DMS153 (cell line): ENCODE measurements at regions not wholly inside any gene's neighbourhood (a gene's known extent, or its start where the extent isn't known, plus 50 kb on each side); places are given as distances from the start of the nearest gene placed in this dataset.

Experiments used
- DNase-seq: peaks from one replicate; lab custom pipeline; 2025; lab: John Stamatoyannopoulos, UW

DNA sequence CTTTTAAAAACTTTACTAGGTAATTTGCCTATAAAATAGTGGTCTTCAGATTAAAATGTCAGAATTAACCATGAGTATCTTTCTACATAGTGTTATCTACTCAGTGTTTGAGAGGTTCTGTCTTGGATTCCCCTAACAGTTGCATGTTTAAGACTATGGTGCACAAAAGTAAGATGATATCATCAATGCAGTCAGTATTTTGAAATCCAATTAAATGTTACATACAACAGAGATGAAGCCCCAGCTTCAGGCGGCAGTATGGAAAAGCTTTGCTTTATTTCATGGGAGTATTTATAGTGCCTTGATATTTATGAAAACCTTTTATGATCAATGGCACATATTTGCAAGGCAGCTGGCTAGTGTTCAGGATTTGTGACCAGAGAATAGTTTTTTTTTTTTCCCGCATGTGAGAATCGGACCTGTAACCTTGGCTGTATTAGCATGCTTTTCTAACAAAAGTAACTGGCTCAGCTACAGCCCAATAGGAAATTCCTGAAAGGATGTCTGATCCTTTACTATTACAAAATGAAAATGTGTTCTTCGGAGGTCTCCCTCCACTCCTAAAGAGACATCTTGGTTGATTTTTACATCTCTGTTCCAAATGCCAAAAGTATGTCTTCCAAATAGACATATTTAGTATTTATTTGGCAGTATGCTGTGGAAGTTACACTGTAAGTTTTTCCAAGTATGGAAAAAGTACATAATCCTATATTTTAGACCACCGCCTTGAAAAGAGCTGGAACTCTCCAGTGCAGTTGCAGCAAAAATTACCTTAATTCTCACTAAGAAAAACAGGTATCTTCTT lies 319.3 kb upstream of the UBE2E3 start:
- DNase-seq, result no peak

DNA sequence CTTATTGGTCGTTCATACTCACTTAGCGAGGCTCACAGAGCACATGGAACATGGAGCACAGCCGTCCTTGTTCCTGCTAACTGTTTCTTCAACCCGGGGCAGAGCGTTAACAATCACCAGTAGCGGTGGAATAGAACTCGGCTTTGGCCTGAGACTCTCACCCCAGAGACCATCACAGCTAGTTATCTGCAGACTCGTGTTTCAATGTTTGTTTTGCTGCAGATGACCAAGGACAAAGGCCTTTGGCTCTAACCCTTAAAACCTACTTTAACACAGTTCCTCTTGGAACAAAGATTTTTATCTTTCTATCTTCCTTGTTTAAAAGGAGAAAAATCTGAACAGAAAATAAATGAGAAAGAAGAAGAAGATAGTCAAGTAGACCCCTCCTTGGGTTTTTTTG lies 320.2 kb upstream of the UBE2E3 start:
- DNase-seq, result no peak

DNA sequence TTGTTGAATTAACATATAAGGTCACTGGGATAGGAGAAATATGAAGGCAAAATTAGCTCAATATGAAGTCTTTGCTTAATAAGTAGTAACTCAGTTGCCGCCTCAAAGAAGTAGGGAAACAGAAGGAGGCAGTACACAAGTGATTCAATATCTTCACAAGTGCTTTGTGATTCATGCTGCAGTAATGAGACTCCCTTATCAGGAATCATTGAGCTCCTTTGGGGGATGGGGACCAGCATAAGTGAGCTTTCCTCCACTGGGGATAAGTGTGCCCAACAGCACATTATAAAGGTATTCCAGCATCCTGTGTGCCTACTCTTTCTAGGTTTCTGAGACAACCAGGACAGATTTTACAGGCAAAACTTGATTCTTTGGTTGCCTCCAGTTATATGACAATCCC lies 323.4 kb upstream of the UBE2E3 start:
- no peak for DNase-seq

DNA sequence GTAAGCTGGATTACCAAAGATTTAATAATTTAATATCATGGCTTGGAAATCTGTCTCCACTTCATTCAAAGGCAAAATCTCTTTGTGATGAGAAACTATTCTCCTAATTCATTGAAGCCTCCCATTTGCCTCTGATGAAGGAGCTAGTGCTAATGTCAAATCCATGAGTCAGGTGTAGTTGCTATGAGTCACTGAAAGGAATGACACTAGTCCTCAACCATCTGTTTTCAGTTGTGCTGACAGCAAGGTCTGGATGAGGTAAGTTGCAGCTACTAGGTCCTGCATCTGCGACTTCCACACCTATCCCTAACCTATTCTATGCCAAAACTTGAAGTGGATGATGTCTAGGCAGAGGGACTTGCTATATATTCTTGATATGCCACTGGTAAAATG lies 324.0 kb upstream of the UBE2E3 start:
- DNase-seq, result no peak

DNA sequence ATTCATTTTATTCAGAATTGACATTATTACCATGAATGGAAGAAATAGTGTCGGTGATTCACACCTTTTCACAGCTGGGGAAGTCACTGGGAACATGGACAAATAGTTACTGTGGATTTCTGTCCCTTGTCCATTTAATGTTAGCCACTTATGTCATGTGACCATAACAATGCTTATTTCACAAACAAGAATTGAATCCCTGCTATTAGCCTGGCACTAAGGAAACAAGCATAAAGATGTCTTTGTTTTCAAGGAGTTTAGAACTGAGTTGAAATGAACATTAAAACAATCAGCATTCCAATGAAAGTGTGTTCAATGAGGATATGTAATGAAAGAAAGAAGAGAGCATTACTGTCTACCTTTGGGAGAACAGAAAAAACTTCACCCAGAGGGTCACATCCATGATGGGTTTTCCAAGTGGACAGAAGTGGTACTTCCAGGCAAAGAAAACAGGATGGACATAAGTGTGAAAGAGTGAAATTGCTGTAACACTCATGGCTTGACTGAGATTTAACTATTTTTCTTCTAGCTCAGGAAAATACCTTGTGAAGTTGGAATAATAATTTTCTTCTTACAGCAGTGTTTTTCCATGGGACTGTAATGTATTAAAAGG lies 324.5 kb upstream of the UBE2E3 start:
- DNase-seq, result no peak

DNA sequence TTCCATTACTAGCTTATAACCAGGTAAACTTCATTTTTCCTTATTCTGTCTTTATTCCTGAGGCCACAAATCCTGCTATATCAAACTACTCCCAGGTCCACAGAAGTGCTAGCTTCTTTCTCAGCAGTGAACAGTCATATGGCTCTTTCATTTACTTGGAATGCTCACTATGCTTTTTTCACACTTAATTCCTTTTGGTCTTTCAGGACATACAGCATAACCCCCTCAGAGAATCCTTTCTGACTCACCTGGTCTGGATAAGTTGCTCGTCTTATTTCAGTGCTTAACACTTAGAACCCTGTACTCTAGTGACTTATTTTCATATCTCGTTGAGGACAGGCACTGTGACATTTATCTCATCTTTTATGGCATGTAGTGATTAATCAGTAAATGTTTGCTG lies 325.0 kb upstream of the UBE2E3 start:
- no peak for DNase-seq

DNA sequence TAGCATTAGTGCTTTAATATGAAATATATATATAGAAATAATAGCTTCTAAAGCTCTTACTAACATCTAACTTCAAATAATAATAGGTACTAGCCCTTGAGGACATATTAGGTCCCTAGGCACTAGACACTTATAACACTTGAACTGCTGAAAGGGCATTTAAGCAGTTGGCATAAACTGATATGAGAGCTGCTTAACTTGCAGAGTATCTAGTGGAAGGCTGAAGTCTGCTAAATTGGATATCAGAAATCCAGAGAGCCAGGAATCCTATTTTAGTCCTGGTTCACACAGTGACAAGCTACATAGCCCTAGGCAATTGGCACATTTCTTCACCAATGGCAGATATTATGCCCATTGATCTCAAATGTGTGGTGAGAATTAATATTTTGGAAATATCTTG lies 326.9 kb upstream of the UBE2E3 start:
- DNase-seq, result no peak

DNA sequence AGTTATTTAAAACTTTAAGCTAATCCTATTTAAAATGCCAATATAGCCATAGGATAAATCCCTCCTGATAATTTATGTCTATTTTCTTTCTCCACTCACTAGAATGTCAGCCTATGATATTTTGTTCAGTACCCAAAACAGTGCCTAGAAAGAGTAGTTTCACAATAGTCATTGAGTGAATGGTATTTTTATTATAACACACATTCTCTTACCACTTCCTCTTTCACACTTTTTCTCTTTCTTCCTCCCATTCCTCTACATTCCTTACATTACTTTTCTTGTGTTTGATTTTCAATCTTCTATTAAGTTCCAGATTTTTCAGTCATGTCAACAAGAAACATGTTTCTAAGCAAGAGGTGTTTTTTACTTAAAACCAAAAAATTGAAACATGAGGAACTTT lies 327.6 kb upstream of the UBE2E3 start:
- DNase-seq, result no peak

DNA sequence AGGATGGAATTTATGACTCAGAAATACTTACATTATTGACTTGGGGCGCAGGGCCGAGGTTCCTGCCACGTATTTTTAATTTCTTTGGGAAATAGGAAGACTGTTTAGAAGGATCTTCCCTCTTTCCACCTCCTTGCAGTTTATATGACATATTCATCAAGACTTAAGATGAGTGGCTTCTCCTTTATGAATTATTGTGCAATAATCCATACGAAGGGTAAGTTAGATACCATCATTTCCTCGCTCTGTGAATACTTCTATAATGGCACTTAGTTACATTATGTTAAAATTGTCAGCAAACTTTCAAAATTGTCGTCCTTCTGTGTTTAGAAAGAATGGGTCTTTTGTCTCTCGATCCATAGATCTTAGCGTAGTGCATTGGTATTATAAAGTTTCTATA lies 328.8 kb upstream of the UBE2E3 start:
- no peak for DNase-seq

DNA sequence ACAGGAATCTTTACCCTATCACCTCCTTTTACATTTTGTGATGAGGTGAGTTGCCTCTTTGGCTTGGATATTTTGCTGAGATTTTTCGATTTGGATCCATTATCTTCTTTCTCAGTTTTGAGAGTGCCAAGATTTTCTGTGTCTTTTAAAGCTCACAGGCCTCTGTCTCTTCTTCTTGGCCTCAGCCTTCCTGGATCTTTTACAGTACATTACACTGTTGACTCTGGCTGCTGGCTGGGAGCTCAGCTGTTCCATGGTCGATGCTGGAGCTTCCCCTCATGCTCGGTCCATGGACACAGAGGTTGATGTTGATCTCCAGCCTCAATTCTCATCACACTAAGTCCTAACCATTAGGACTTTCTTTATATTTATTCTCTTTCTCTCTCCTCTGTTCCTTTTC lies 332.8 kb upstream of the UBE2E3 start:
- DNase-seq, result no peak

DNA sequence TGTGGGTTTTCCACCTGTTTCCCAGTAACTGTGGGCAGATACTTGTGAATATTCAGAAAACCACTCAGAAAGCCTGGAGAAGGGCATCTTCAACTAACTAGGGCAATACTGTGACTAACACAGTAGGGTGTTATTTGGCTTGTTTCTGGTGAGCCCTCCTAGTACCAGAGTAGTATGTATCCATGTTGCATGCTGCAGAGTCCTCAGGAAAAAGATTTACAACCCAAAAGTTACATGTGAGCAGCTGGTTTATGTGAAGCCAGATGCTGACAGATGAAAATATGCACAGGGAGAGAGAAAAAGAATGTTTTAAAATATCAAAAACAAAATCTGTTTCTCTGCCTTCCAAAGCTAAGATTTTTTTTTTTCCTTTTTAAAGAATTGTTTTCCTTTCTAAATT lies 333.2 kb upstream of the UBE2E3 start:
- DNase-seq, result no peak

DNA sequence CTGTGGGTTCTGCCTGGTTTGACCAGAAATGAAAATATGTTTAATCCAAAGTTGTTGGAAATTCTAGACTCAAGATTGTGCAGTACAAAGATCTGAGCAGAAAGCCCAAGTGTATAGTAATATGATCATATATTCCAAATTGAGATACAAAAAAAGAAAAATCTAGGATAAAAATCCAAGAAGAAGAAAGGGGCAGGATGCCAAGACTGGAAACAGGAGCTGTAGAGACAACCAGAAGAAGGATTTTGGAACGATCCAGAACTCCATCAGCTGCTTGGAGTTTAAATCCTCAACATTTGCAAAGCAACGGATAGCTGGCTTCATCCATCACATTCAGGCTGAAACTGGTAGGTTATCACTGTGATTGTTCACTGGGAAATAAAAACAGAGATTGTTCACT lies 333.6 kb upstream of the UBE2E3 start:
- no peak for DNase-seq

DNA sequence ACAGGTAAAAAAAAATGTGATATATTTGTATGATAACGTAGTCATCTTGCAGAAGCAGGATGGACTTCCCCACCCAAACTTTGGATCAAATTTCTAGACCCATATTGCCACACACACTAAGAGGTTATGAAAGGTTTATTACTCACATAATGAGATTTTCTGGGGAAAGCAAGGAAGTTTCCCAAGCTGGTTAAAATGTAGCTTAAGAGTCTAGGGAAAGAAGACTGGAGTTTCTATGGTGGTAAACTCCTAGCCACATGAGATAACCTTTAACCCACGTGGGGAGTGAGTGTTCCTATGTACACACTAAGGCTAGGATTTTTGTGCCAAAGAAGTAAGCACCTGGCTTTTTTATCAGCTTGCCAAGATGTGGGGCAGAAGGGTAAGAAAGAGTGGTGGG lies 335.7 kb upstream of the UBE2E3 start:
- DNase-seq, result no peak

DNA sequence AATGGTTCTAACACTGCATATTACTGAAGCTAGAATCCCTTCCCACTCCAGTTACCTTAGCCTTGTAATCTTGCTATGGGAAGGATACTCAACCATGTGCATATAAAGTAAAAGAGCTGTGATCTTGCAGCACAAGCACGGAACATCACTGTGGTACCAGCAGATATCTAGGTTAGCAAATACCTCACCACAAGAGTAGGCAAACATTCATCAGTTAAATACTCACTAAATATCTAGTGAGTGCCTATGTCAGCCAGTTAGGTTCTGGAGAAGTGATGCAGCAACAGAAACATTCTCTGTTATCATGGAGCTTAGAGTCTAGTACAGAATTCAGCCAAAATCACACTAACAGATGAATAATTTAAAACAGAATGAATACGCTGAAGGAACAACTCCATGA lies 349.6 kb upstream of the UBE2E3 start:
- DNase-seq, result no peak

DNA sequence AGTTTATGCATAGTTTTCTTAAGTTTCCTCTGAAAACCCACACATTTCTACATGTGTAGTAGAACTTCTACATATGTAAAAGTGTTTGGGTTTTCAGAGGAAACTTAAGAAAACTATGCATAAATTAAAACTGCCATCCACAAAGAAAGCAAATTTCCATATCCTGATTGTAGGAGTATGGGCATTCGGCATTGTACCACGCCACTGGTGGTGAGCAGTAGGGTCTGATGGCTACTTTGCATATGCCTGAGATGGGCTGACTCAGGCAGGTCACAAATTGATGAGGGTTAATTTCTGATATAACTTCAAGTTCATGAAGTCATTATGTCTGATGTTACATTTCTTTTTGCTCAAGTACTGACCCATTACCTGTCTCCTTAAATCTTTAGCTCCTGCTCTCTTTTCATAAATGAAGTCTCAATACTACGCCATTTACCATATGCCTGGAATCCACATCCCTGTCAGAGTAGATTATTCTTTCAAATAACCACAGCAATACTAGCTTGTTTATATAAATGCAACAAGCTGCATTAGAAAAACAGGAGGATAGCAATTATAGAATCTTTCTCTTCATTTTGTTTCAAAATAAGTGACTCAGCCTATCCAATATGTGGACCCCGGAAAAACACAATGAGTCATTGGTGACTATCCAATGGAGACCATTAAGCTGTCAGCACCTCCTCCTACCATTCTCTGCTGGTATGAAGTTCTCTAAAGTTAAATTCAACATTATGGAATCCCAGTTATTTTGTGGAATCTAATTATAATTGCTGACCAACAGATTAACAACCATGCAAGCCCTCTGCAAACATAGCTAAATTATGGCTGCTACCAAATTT lies 355.2 kb upstream of the UBE2E3 start:
- no peak for DNase-seq

DNA sequence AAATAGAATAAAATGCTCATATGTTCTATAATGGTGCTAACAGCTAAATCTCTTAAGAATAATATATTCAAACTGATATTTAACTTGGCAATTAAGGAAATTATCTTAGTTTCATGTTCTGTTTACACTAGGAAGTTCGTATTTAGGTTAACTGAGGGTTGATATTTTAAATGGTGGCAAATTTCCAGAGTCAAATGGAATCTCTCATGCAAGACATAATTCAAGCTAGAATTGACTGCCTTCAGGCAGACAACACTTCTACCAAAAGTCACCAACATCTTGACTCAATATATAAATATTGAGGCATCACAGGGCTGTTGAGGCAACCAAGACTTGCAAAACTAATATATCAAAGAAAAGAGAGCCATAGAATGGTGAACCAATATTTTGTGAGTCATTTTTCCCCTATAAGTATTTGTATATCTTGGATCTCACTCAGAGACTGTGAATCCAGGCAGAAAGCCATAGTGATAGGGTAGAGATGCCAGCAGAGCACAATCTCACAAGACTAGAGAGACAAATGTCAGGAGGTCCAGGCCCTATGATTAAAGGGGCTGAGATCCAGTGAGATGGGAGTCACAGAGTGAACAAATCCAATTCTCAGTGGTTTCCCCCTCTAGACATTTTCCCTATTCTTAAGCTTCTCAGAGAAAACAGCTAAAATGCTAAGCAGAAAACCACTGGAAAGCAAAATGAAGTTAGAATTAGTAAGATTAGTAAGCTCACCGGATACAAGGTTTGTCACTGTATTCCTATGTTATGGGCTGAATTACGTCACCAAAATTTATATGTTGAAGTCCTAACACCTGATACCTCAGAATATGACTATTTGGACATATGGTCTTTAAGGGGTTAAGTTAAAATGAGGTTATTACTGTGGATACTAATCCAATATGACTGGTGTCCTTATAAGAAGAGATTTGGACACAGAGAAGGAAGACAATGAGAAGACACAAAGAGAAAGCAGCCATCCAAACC lies 358.2 kb upstream of the UBE2E3 start:
- DNase-seq, result no peak

DNA sequence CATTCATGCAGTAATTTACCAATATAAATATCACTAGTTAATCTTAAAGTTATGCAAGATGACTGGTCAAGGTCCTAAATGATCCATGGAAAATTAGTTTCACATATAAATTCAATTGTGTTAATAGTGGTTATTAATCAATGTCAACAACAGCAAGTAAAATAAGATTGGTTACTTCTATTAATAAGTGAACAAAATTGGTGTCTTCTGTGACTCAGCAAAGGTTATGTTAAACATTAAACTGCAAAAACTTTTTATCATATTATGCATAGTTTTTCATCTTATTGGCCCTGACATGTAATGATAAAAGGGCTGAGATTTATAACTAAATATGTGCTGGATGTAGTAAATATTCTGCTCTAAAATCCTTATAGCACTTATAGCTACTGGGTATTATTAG lies 359.0 kb upstream of the UBE2E3 start:
- DNase-seq, result no peak

DNA sequence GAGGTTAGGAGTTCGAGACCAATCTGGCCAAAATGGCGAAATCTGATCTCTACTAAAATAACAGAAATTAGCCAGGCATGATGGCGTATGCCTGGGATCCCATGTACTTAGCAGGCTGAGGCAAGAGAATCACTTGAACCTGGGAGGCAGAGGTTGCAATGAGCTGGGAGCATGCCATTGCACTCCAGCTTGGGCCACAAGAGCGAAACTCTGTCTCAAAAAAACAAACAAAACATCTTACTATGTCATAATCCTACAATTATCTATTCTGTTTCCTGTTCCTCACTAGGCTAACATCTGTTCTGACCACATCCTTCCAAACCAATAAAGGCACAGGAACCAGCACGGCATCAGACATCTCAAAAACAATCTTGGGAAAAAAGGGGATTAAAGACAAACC lies 361.8 kb upstream of the UBE2E3 start:
- no peak for DNase-seq

DNA sequence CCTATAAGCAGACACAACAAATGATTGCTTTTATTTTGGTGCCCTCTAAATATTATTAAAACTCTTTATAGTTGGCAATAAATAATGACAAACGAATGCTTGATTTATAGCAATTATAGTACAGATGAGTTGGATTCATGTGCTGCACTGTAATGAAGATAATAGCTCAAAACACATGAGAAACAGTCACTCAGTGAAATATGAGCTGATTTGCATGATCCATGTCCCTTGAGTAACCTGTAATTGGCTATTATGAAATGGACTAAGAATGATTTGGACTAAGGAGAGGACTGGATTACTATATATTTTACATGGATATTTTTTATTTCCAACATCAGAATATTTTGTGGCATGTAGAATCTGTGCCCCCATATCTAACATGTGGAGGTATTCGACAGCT lies 365.6 kb upstream of the UBE2E3 start:
- no peak for DNase-seq

DNA sequence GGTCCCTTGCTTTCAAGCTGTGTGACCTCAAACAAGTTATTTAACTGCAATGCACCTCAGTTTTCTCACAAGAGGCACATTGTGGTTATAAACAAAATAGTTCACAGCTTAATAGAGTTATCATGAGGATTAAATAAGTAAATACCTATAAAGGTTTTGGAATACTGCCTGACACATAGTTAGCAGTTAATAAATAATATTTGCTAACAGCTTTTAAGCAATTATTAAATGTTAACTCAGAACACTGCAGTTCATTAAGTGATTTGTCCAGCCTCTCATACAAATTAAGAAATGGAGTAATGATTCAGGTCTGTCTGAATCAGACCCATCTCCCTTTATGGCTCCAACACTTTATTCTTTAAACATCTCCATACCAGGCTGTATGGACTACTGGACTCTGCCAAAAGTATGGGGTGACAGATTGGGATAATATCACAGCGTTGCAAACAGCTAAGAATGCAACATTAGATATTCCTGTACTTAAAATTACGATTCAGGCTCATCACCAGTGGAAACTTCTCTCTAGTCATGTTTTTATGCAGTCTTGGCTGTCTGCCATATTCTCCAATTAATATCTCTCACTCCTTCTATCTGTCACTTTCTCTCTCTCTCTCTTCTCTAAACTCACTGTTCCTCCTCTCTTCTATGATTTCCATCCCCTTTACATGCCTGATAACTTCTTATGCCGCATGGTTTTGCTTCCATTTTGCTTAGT lies 370.6 kb upstream of the UBE2E3 start:
- DNase-seq, result no peak

DNA sequence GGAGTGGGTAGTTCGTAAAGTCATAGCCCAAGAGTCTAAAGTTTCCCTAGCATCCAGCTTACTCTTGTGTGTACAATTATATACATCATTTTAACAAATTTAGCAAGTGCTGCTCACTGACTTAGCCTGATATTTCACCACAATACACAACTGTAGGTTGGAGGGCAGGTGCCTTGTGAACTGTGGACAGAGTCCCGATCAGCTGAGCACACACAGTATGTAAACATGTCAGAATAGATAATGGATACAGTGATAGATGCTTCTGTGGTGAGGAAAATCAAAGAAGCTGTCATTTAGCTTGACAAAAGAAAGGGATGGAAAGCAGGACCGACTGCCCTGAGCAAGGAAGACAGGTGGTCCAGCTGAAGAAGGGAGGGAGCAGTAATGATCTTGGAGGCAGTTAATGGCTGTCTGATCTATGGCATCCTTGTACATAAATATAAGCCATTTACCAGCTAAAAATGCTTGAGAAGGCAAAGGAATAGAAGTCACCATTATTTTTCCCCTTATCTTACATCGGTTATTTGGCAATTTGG lies 372.8 kb upstream of the UBE2E3 start:
- peak; percentile 95 for DNase-seq
